ENCODE measurements at regions not wholly inside any gene's neighbourhood (a gene's known extent, or its start where the extent isn't known, plus 50 kb on each side); places are given as distances from the start of the nearest gene placed in this dataset.

GRCh38 chr10:81009296-81009695 lies 471.6 kb downstream of the SH2D4B start:
- Histone ChIP-seq H3K9me3 (ENCODE audit: low read depth, low read length) (no peaks in the 10 kb centered on the region), H3K4me3 (no peak overlapping the region), H3K27ac (peak overlapping the region; percentile 46; the same call in 1 of the 2 replicates), H3K36me3 (ENCODE audit: insufficient read depth, low read length) (no peaks in the 10 kb centered on the region), H3K9ac (ENCODE audit: insufficient read length) (no peak overlapping the region)
- TF ChIP-seq FOXP2 (optimal IDR thresholded peaks at IDR 0.05; ENCODE audit: control extremely low read depth, extremely low read length, insufficient read depth) (no peak), POLR2AphosphoS5 (IDR thresholded peaks at IDR 0.05; ENCODE audit: borderline replicate concordance, low read depth, low read length) (no peak), EZH2 (IDR thresholded peaks at IDR 0.05) (no peak)
- DNase-seq (ENCODE audit: low read depth, low spot score) = no peak

- Histone ChIP-seq H3K36me3 (ENCODE audit: insufficient read depth, low read length) (no peaks in the 10 kb centered on the region), H3K9ac (ENCODE audit: insufficient read length) (no peak overlapping the region), H3K4me3 (no peak overlapping the region), H3K9me3 (ENCODE audit: low read depth, low read length) (no peaks in the 10 kb centered on the region), H3K27ac (no peak overlapping the region)
- no peak for DNase-seq (ENCODE audit: low read depth, low spot score)
- no peak for TF ChIP-seq EZH2 (IDR thresholded peaks at IDR 0.05)
- TF ChIP-seq POLR2AphosphoS5 (IDR thresholded peaks at IDR 0.05; ENCODE audit: borderline replicate concordance, low read depth, low read length) = no peak
- no peak for TF ChIP-seq FOXP2 (optimal IDR thresholded peaks at IDR 0.05; ENCODE audit: control extremely low read depth, extremely low read length, insufficient read depth)
These were observed 476.1 kb downstream of the SH2D4B start for GRCh38 chr10:81013771-81014170.

GRCh38 chr10:81019029-81019890 lies 481.6 kb downstream of the SH2D4B start:
- Histone ChIP-seq H3K4me3 (no peak overlapping the region), H3K9me3 (ENCODE audit: low read depth, low read length) (no peaks in the 10 kb centered on the region), H3K27ac (no peak overlapping the region), H3K36me3 (ENCODE audit: insufficient read depth, low read length) (no peaks in the 10 kb centered on the region), H3K9ac (ENCODE audit: insufficient read length) (no peak overlapping the region)
- TF ChIP-seq EZH2 (IDR thresholded peaks at IDR 0.05) (no peak), POLR2AphosphoS5 (IDR thresholded peaks at IDR 0.05; ENCODE audit: borderline replicate concordance, low read depth, low read length) (no peak), FOXP2 (optimal IDR thresholded peaks at IDR 0.05; ENCODE audit: control extremely low read depth, extremely low read length, insufficient read depth) (no peak)
- no peak for DNase-seq (ENCODE audit: low read depth, low spot score)

- no peak for TF ChIP-seq FOXP2 (optimal IDR thresholded peaks at IDR 0.05; ENCODE audit: control extremely low read depth, extremely low read length, insufficient read depth)
- TF ChIP-seq EZH2 (IDR thresholded peaks at IDR 0.05) = no peak
- TF ChIP-seq POLR2AphosphoS5 (IDR thresholded peaks at IDR 0.05; ENCODE audit: borderline replicate concordance, low read depth, low read length) = no peak
- DNase-seq (ENCODE audit: low read depth, low spot score) = no peak
These were observed 483.9 kb downstream of the SH2D4B start for GRCh38 chr10:81021428-81022129.

GRCh38 chr10:81026591-81026990 lies 488.9 kb downstream of the SH2D4B start:
- DNase-seq (ENCODE audit: low read depth, low spot score) = no peak
- Histone ChIP-seq H3K27ac (no peak overlapping the region), H3K9me3 (ENCODE audit: low read depth, low read length) (no peaks in the 10 kb centered on the region), H3K36me3 (ENCODE audit: insufficient read depth, low read length) (no peaks in the 10 kb centered on the region), H3K4me3 (no peak overlapping the region), H3K9ac (ENCODE audit: insufficient read length) (no peak overlapping the region)
- TF ChIP-seq POLR2AphosphoS5 (IDR thresholded peaks at IDR 0.05; ENCODE audit: borderline replicate concordance, low read depth, low read length) (no peak), EZH2 (IDR thresholded peaks at IDR 0.05) (no peak), FOXP2 (optimal IDR thresholded peaks at IDR 0.05; ENCODE audit: control extremely low read depth, extremely low read length, insufficient read depth) (no peak)

More at GRCh38 chr10:81021428-81022129, 483.9 kb downstream of the SH2D4B start:
- no peaks in the 10 kb centered on the region for H3K9me3 ChIP-seq (ENCODE audit: low read depth, low read length)
- no peak overlapping the region for H3K27ac ChIP-seq
- no peak overlapping the region for H3K4me3 ChIP-seq
- H3K36me3 ChIP-seq (ENCODE audit: insufficient read depth, low read length) = no peaks in the 10 kb centered on the region
- H3K9ac ChIP-seq (ENCODE audit: insufficient read length) = no peak overlapping the region

- DNase-seq (ENCODE audit: low read depth, low spot score) = no peak
- Histone ChIP-seq H3K9me3 (ENCODE audit: low read depth, low read length) (no peaks in the 10 kb centered on the region), H3K4me3 (no peak overlapping the region), H3K27ac (no peak overlapping the region), H3K9ac (ENCODE audit: insufficient read length) (no peak overlapping the region), H3K36me3 (ENCODE audit: insufficient read depth, low read length) (no peaks in the 10 kb centered on the region)
- no peak for TF ChIP-seq FOXP2 (optimal IDR thresholded peaks at IDR 0.05; ENCODE audit: control extremely low read depth, extremely low read length, insufficient read depth)
- TF ChIP-seq EZH2 (IDR thresholded peaks at IDR 0.05) = no peak
- no peak for TF ChIP-seq POLR2AphosphoS5 (IDR thresholded peaks at IDR 0.05; ENCODE audit: borderline replicate concordance, low read depth, low read length)
These were observed 489.5 kb downstream of the SH2D4B start for GRCh38 chr10:81027223-81027622.

- Histone ChIP-seq H3K9ac (ENCODE audit: insufficient read length) (no peak overlapping the region), H3K9me3 (ENCODE audit: low read depth, low read length) (no peaks in the 10 kb centered on the region), H3K27ac (no peak overlapping the region), H3K36me3 (ENCODE audit: insufficient read depth, low read length) (no peaks in the 10 kb centered on the region), H3K4me3 (no peak overlapping the region)
- TF ChIP-seq EZH2 (IDR thresholded peaks at IDR 0.05) = no peak
- TF ChIP-seq POLR2AphosphoS5 (IDR thresholded peaks at IDR 0.05; ENCODE audit: borderline replicate concordance, low read depth, low read length) = no peak
- TF ChIP-seq FOXP2 (optimal IDR thresholded peaks at IDR 0.05; ENCODE audit: control extremely low read depth, extremely low read length, insufficient read depth) = no peak
- DNase-seq (ENCODE audit: low read depth, low spot score) = no peak
These were observed 490.0 kb downstream of the SH2D4B start for GRCh38 chr10:81027706-81028105.

- DNase-seq (ENCODE audit: low read depth, low spot score) = no peak
- TF ChIP-seq POLR2AphosphoS5 (IDR thresholded peaks at IDR 0.05; ENCODE audit: borderline replicate concordance, low read depth, low read length) (no peak), FOXP2 (optimal IDR thresholded peaks at IDR 0.05; ENCODE audit: control extremely low read depth, extremely low read length, insufficient read depth) (no peak), EZH2 (IDR thresholded peaks at IDR 0.05) (no peak)
These were observed 494.1 kb downstream of the SH2D4B start for GRCh38 chr10:81031774-81032173.

More at GRCh38 chr10:81031774-81032173, 494.1 kb downstream of the SH2D4B start:
- Histone ChIP-seq H3K9me3 (ENCODE audit: low read depth, low read length) (no peaks in the 10 kb centered on the region), H3K36me3 (ENCODE audit: insufficient read depth, low read length) (no peaks in the 10 kb centered on the region), H3K27ac (no peak overlapping the region), H3K4me3 (no peak overlapping the region), H3K9ac (ENCODE audit: insufficient read length) (no peak overlapping the region)
